HCT116 (cell line): ENCODE measurements at regions not wholly inside any gene's neighbourhood (a gene's known extent, or its start where the extent isn't known, plus 50 kb on each side); places are given as distances from the start of the nearest gene placed in this dataset.

ENCODE experiments used
- ATAC-seq: fragments of 200-7000 bp; cut with Tn5 transposase; 2 replicates; pipeline ENCODE4 v1.9.1; 2020; ENCODE audit warnings: mild to moderate bottlenecking, moderate library complexity
- BruUV-seq: library from RNA; stranded (reverse); fragments of 400-500 nt; replicated peaks from 2 replicates; lab custom pipeline; 2021; lab: Mats Ljungman, UMichigan
- CTCF ChIA-PET: fragments of 300-600 bp; sonication (Branson Sonifier 250); formaldehyde crosslinking; loops from one replicate; lab custom pipeline; 2021; ENCODE audit warnings: antibody characterized with exemption; lab: Charles Lee
- POLR2A ChIA-PET: fragments of 300-600, 350-600 bp; sonication (Branson Sonifier 250); formaldehyde crosslinking; loops from one replicate; lab custom pipeline; 2021; ENCODE audit warnings: antibody characterized with exemption; lab: Charles Lee
- RAD21 ChIA-PET, 2 experiments: fragments of 300-600 bp; sonication (Branson Sonifier 250); formaldehyde crosslinking; loops; one replicate each; lab custom pipeline; 2023; ENCODE audit warnings: low total read pairs in 2 of 2; ENCODE audit not compliant: uncharacterized antibody in 2 of 2, unreplicated experiment in 2 of 2, low non-redundant PET in 1 of 2; lab: Charles Lee
- DNase-seq: peaks from one replicate; pipeline ENCODE4 v3.0.0-alpha.2; 2010; ENCODE audit warnings: low read depth, low spot score
- H2AFZ ChIP-seq: fragments of 200-600 bp; shearing (Covaris generic), sonication (generic); 2 replicates; pipeline ENCODE4 v1.6.1; 2017; ENCODE audit warnings: low read depth, mixed run types, mixed read lengths, antibody characterized with exemption, low read length; ENCODE audit not compliant: poor library complexity, severe bottlenecking
- H3K27ac ChIP-seq: 2 replicates; pipeline ENCODE4 v1.5.1; 2012; ENCODE audit warnings: low read depth, low read length
- H3K27me3 ChIP-seq: fragments of 200-600 bp; sonication (generic); 2 replicates; pipeline ENCODE4 v1.6.1; 2016; ENCODE audit warnings: mixed run types, low read length, mixed read lengths; ENCODE audit not compliant: insufficient read depth
- H3K36me3 ChIP-seq, 2 experiments: fragments of 200-500 bp in 1 of 2; fragments of 200-600 bp in 1 of 2; sonication (Bioruptor generic) in 1 of 2; sonication (generic) in 1 of 2; 2 replicates each; pipeline versions ENCODE4 v1.5.1 to v1.6.1; 2014 to 2016; ENCODE audit warnings: low read length in 2 of 2, inconsistent platforms in 1 of 2, mixed read lengths in 1 of 2, mixed run types in 1 of 2; ENCODE audit not compliant: insufficient read depth in 2 of 2, control insufficient read depth in 1 of 2
- H3K4me1 ChIP-seq, 2 experiments: fragments of 200-600 bp in 1 of 2; sonication (generic) in 1 of 2; 2 replicates each; pipeline versions ENCODE4 v1.5.1 to v1.6.1; 2012 to 2017; ENCODE audit warnings: low read length in 2 of 2, inconsistent platforms in 1 of 2, mild to moderate bottlenecking in 1 of 2, mixed read lengths in 1 of 2, mixed run types in 1 of 2, moderate library complexity in 1 of 2; ENCODE audit not compliant: insufficient read depth in 2 of 2, control insufficient read depth in 1 of 2
- H3K4me2 ChIP-seq: fragments of 200-600 bp; sonication (generic); 2 replicates; pipeline ENCODE4 v1.6.1; 2017; ENCODE audit warnings: mixed run types, low read length, mixed read lengths
- H3K4me3 ChIP-seq, 2 experiments: fragments of 200-600 bp in 1 of 2; sonication (generic) in 1 of 2; replicated peaks in 1 of 2; 2 replicates each; pipeline ENCODE4 v1.5.1; 2011 to 2016; ENCODE audit warnings: low read length in 2 of 2, control low read depth in 1 of 2, low read depth in 1 of 2, mild to moderate bottlenecking in 1 of 2, mixed read lengths in 1 of 2, mixed run types in 1 of 2
- H3K79me2 ChIP-seq: fragments of 200-600 bp; sonication (generic); 2 replicates; pipeline ENCODE4 v1.6.1; 2017; ENCODE audit warnings: mild to moderate bottlenecking, mixed run types, low read length, moderate library complexity, mixed read lengths; ENCODE audit not compliant: insufficient read depth
- H3K9ac ChIP-seq: fragments of 200-600 bp; sonication (generic); 2 replicates; pipeline ENCODE4 v1.6.1; 2016; ENCODE audit warnings: low read length, mixed read lengths
- H3K9me2 ChIP-seq: fragments of 200-600 bp; sonication (generic), shearing (Covaris generic); 2 replicates; pipeline ENCODE4 v1.6.1; 2017; ENCODE audit warnings: mixed run types, mild to moderate bottlenecking, moderate library complexity; ENCODE audit not compliant: insufficient read depth
- H3K9me3 ChIP-seq, 2 experiments: fragments of 200-500 bp in 1 of 2; fragments of 200-600 bp in 1 of 2; sonication (Bioruptor generic) in 1 of 2; sonication (generic) in 1 of 2; 2 replicates each; pipeline ENCODE4 v1.6.1; 2014 to 2017; ENCODE audit warnings: low read length in 2 of 2, mixed read lengths in 2 of 2, inconsistent platforms in 1 of 2, low read depth in 1 of 2, mild to moderate bottlenecking in 1 of 2, mixed run types in 1 of 2, moderate library complexity in 1 of 2; ENCODE audit not compliant: control insufficient read depth in 1 of 2, insufficient read depth in 1 of 2
- H4K20me1 ChIP-seq: fragments of 200-600 bp; sonication (generic), shearing (Covaris generic); 2 replicates; pipeline ENCODE4 v1.6.1; 2017; ENCODE audit warnings: mixed run types, mild to moderate bottlenecking, moderate library complexity; ENCODE audit not compliant: insufficient read depth
- ATF3 ChIP-seq: IDR thresholded peaks from 2 replicates; pipeline ENCODE4 v1.6.1; 2012
- CBX3 ChIP-seq: IDR thresholded peaks from 2 replicates; pipeline ENCODE4 v1.6.1; 2012; ENCODE audit warnings: low read depth
- ELF1 ChIP-seq: IDR thresholded peaks from 2 replicates; pipeline ENCODE4 v1.6.1; 2012; ENCODE audit warnings: low read depth, borderline replicate concordance
- EZH2 ChIP-seq: fragments of 200-600 bp; sonication (generic); IDR thresholded peaks from 2 replicates; pipeline ENCODE4 v1.6.1; 2017; ENCODE audit warnings: antibody characterized with exemption, mixed run types
- EZH2phosphoT487 ChIP-seq: fragments of 200-600 bp; IDR thresholded peaks from 2 replicates; pipeline ENCODE4 v1.6.1; 2018; ENCODE audit warnings: antibody characterized with exemption, borderline replicate concordance
- FOSL1 ChIP-seq: IDR thresholded peaks from 2 replicates; pipeline ENCODE4 v1.6.1; 2012; ENCODE audit warnings: low read depth
- JUND ChIP-seq: IDR thresholded peaks from 2 replicates; pipeline ENCODE4 v1.6.1; 2012
- MAX ChIP-seq: IDR thresholded peaks from 2 replicates; pipeline ENCODE4 v1.6.1; 2012
- POLR2A ChIP-seq: IDR thresholded peaks from 2 replicates; pipeline ENCODE4 v1.7.0; 2011; ENCODE audit warnings: borderline replicate concordance; ENCODE audit not compliant: insufficient read depth, insufficient read length; ENCODE audit errors: extremely low read depth
- POLR2AphosphoS5 ChIP-seq: IDR thresholded peaks from 2 replicates; pipeline ENCODE4 v1.6.1; 2011; ENCODE audit warnings: mild to moderate bottlenecking, low read depth, low read length, moderate library complexity
- SIN3A ChIP-seq: IDR thresholded peaks from 2 replicates; pipeline ENCODE4 v1.6.1; 2012; ENCODE audit warnings: low read depth
- SP1 ChIP-seq: IDR thresholded peaks from 2 replicates; pipeline ENCODE4 v1.6.1; 2012; ENCODE audit warnings: low read depth
- SRF ChIP-seq: IDR thresholded peaks from 2 replicates; pipeline ENCODE4 v1.6.1; 2012; ENCODE audit warnings: low read depth
- TCF7L2 ChIP-seq: IDR thresholded peaks from 2 replicates; pipeline ENCODE4 v1.7.0; 2011; ENCODE audit warnings: borderline replicate concordance, inconsistent platforms; ENCODE audit not compliant: insufficient read depth, insufficient read length; ENCODE audit errors: extremely low read depth
- intact Hi-C: fragments of 100-400 bp; cut with micrococcal nuclease; formaldehyde crosslinking; loops from 2 replicates; pipeline ENCODE4 v1.10.0; 2022
- TF ChIP-seq, protein P1 (sequence below): IDR thresholded peaks from 2 replicates; pipeline ENCODE4 v1.6.1; 2011; ENCODE audit warnings: mild to moderate bottlenecking, low read length, moderate library complexity; ENCODE audit not compliant: insufficient replicate concordance; ENCODE audit errors: extremely low read depth
- TF ChIP-seq, protein P2 (sequence below): IDR thresholded peaks from 2 replicates; pipeline ENCODE4 v1.6.1; 2012; ENCODE audit warnings: low read depth

GRCh38 chr9:13491493-13492424, 212.3 kb upstream of the MPDZ start:
- POLR2A ChIA-PET = no interaction called here

More at GRCh38 chr9:13491493-13492424, 212.3 kb upstream of the MPDZ start:
- Histone ChIP-seq H3K4me1 (no peaks in the 10 kb centered on the region), H3K79me2 (no peaks in the 10 kb centered on the region), H3K9me3 (peaks cover 0 to 4% of the 10 kb centered on the region in 2 experiments; a peak in 1 of 4 replicates), H3K27ac (no peak overlapping the region), H3K36me3 (no peaks in the 10 kb centered on the region), H3K4me3 (no peak overlapping the region), H3K9me2 (no peaks in the 10 kb centered on the region), H3K9ac (no peak overlapping the region), H3K27me3 (no peaks in the 10 kb centered on the region), H4K20me1 (no peaks in the 10 kb centered on the region), H3K4me2 (no peak overlapping the region), H2AFZ (no peak overlapping the region)
- ChIA-PET CTCF (no interaction called here), RAD21 (no interaction called here)
- DNase-seq (no peak), ATAC-seq (no peak)
- intact Hi-C loops = no loop called here
- TF ChIP-seq EZH2 (no peak), POLR2AphosphoS5 (no peak), SRF (no peak), EZH2phosphoT487 (no peak), MAX (no peak), FOSL1 (no peak), JUND (no peak), SP1 (no peak), ATF3 (no peak), TCF7L2 (no peak), CBX3 (no peak), SIN3A (no peak), POLR2A (no peak), ELF1 (no peak)
- TF ChIP-seq, protein P1, sequence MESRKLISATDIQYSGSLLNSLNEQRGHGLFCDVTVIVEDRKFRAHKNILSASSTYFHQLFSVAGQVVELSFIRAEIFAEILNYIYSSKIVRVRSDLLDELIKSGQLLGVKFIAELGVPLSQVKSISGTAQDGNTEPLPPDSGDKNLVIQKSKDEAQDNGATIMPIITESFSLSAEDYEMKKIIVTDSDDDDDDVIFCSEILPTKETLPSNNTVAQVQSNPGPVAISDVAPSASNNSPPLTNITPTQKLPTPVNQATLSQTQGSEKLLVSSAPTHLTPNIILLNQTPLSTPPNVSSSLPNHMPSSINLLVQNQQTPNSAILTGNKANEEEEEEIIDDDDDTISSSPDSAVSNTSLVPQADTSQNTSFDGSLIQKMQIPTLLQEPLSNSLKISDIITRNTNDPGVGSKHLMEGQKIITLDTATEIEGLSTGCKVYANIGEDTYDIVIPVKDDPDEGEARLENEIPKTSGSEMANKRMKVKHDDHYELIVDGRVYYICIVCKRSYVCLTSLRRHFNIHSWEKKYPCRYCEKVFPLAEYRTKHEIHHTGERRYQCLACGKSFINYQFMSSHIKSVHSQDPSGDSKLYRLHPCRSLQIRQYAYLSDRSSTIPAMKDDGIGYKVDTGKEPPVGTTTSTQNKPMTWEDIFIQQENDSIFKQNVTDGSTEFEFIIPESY = no peak
- TF ChIP-seq, protein P2, sequence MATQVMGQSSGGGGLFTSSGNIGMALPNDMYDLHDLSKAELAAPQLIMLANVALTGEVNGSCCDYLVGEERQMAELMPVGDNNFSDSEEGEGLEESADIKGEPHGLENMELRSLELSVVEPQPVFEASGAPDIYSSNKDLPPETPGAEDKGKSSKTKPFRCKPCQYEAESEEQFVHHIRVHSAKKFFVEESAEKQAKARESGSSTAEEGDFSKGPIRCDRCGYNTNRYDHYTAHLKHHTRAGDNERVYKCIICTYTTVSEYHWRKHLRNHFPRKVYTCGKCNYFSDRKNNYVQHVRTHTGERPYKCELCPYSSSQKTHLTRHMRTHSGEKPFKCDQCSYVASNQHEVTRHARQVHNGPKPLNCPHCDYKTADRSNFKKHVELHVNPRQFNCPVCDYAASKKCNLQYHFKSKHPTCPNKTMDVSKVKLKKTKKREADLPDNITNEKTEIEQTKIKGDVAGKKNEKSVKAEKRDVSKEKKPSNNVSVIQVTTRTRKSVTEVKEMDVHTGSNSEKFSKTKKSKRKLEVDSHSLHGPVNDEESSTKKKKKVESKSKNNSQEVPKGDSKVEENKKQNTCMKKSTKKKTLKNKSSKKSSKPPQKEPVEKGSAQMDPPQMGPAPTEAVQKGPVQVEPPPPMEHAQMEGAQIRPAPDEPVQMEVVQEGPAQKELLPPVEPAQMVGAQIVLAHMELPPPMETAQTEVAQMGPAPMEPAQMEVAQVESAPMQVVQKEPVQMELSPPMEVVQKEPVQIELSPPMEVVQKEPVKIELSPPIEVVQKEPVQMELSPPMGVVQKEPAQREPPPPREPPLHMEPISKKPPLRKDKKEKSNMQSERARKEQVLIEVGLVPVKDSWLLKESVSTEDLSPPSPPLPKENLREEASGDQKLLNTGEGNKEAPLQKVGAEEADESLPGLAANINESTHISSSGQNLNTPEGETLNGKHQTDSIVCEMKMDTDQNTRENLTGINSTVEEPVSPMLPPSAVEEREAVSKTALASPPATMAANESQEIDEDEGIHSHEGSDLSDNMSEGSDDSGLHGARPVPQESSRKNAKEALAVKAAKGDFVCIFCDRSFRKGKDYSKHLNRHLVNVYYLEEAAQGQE = no peak
- no TSS peak for BruUV-seq
